Testis (tissue), 2 donors: ENCODE measurements at regions not wholly inside any gene's neighbourhood (a gene's known extent, or its start where the extent isn't known, plus 50 kb on each side); places are given as distances from the start of the nearest gene placed in this dataset.

Experiments used
- DNase-seq: peaks from one replicate; pipeline ENCODE4 v3.0.0-alpha.2; 2019
- H3K27ac ChIP-seq, 2 donors: fragments of 200-600 bp; sonication (generic); one replicate each; pipeline ENCODE4 v1.5.1; 2019
- H3K27me3 ChIP-seq: fragments of 200-600 bp; sonication (generic); one replicate; pipeline ENCODE4 v1.5.1; 2019
- H3K36me3 ChIP-seq: fragments of 200-600 bp; sonication (generic); one replicate; pipeline ENCODE4 v1.5.1; 2017; ENCODE audit warnings: low read depth; ENCODE audit errors: missing control alignments
- H3K4me1 ChIP-seq: fragments of 200-600 bp; sonication (generic); one replicate; pipeline ENCODE4 v1.5.1; 2019
- H3K4me3 ChIP-seq, 2 donors: fragments of 200-600 bp; sonication (generic); one replicate each; pipeline ENCODE4 v1.5.1; 2017 to 2019
- H3K9me3 ChIP-seq: fragments of 200-600 bp; sonication (generic); one replicate; pipeline ENCODE4 v1.5.1; 2017
- CTCF ChIP-seq, 3 experiments: fragments of 450-650 bp in 2 of 3; fragments of 200-600 bp in 1 of 3; sonication (generic) in 1 of 3; IDR thresholded peaks; one replicate each; pipeline ENCODE4 v1.5.1; 2016 to 2019; ENCODE audit warnings: antibody characterized with exemption in 3 of 3, mild to moderate bottlenecking in 2 of 3, moderate library complexity in 1 of 3
- POLR2A ChIP-seq: fragments of 450-650 bp; IDR thresholded peaks from one replicate; pipeline ENCODE4 v1.6.1; 2017; ENCODE audit warnings: antibody characterized with exemption, mild to moderate bottlenecking, moderate library complexity
- WGBS, 2 donors: methylation state at CpG; one replicate each; pipeline ENCODE4 v1.1.5; 2018; 5-methylcytosine and 5-hydroxymethylcytosine counted together
- intact Hi-C: fragments of 100-400 bp; cut with DNase I; formaldehyde crosslinking; loops from one replicate; pipeline ENCODE4 v1.15.1; 2023; ENCODE audit warnings: low total_unique reads

GRCh38 chrX:99914635-99915034, 495.4 kb downstream of the PCDH19 start:
- Histone ChIP-seq H3K4me1 (no peaks in the 10 kb centered on the region), H3K4me3 (no peak overlapping the region), H3K27ac (no peak overlapping the region), H3K36me3 (no peaks in the 10 kb centered on the region), H3K9me3 (no peaks in the 10 kb centered on the region), H3K27me3 (no peaks in the 10 kb centered on the region)
- intact Hi-C loops = no loop called here
- no peak for TF ChIP-seq CTCF (IDR thresholded peaks at IDR 0.05)
- no peak for TF ChIP-seq POLR2A
- WGBS, 2 donors = 60% methylated on average over 2 of the region's 2 CpGs
- DNase-seq = no peak

GRCh38 chrX:99913611-99914010, 496.5 kb downstream of the PCDH19 start:
- no peaks in the 10 kb centered on the region for H3K9me3 ChIP-seq
- no peaks in the 10 kb centered on the region for H3K4me1 ChIP-seq
- H3K27me3 ChIP-seq = no peaks in the 10 kb centered on the region
- intact Hi-C loops = no loop called here
- TF ChIP-seq POLR2A = no peak
- TF ChIP-seq CTCF (IDR thresholded peaks at IDR 0.05) = no peak
- no peak overlapping the region for H3K4me3 ChIP-seq
- no peak for DNase-seq
- no peaks in the 10 kb centered on the region for H3K36me3 ChIP-seq
- no peak overlapping the region for H3K27ac ChIP-seq
- 84 to 87% methylated on average over 5 of the region's 5 CpGs for WGBS, 2 donors

GRCh38 chrX:99909946-99910345, 500.1 kb downstream of the PCDH19 start:
- DNase-seq = no peak
- H3K4me1 ChIP-seq = no peaks in the 10 kb centered on the region
- H3K9me3 ChIP-seq = no peaks in the 10 kb centered on the region
- intact Hi-C loops = no loop called here
- no peak overlapping the region for H3K27ac ChIP-seq
- no peaks in the 10 kb centered on the region for H3K36me3 ChIP-seq
- no peak overlapping the region for H3K4me3 ChIP-seq
- TF ChIP-seq CTCF (IDR thresholded peaks at IDR 0.05) (no peak), POLR2A (no peak)
- no peaks in the 10 kb centered on the region for H3K27me3 ChIP-seq
- WGBS, 2 donors = 57 to 67% methylated on average over 1 of the region's 1 CpG

GRCh38 chrX:99901091-99901490, 509.0 kb downstream of the PCDH19 start:
- no peaks in the 10 kb centered on the region for H3K36me3 ChIP-seq
- H3K4me3 ChIP-seq = no peak overlapping the region
- intact Hi-C loops = no loop called here
- 20 to 73% methylated on average over 1 to 4 of the region's 4 CpGs for WGBS, 2 donors
- H3K4me1 ChIP-seq = no peaks in the 10 kb centered on the region
- H3K27ac ChIP-seq = no peak overlapping the region
- no peaks in the 10 kb centered on the region for H3K27me3 ChIP-seq
- no peak for DNase-seq
- TF ChIP-seq POLR2A (no peak), CTCF (IDR thresholded peaks at IDR 0.05) (no peak)
- H3K9me3 ChIP-seq = no peaks in the 10 kb centered on the region

- Histone ChIP-seq H3K9me3 (no peaks in the 10 kb centered on the region), H3K4me1 (no peaks in the 10 kb centered on the region), H3K27me3 (no peaks in the 10 kb centered on the region), H3K27ac (no peak overlapping the region), H3K4me3 (no peak overlapping the region), H3K36me3 (no peaks in the 10 kb centered on the region)
- TF ChIP-seq POLR2A (no peak), CTCF (IDR thresholded peaks at IDR 0.05) (no peak)
- DNase-seq = no peak
- intact Hi-C loops = no loop called here
- 79 to 86% methylated on average over 14 to 15 of the region's 18 CpGs for WGBS, 2 donors
Observed at GRCh38 chrX:99887918-99888317, 522.2 kb downstream of the PCDH19 start.
